ENCODE measurements at regions not wholly inside any gene's neighbourhood (a gene's known extent, or its start where the extent isn't known, plus 50 kb on each side); places are given as distances from the start of the nearest gene placed in this dataset.
"Not testable (repeated sequence)": the region's sequence is repeated elsewhere in the genome, so short reads cannot be mapped to it uniquely, and the experiment has no call there.

DNA sequence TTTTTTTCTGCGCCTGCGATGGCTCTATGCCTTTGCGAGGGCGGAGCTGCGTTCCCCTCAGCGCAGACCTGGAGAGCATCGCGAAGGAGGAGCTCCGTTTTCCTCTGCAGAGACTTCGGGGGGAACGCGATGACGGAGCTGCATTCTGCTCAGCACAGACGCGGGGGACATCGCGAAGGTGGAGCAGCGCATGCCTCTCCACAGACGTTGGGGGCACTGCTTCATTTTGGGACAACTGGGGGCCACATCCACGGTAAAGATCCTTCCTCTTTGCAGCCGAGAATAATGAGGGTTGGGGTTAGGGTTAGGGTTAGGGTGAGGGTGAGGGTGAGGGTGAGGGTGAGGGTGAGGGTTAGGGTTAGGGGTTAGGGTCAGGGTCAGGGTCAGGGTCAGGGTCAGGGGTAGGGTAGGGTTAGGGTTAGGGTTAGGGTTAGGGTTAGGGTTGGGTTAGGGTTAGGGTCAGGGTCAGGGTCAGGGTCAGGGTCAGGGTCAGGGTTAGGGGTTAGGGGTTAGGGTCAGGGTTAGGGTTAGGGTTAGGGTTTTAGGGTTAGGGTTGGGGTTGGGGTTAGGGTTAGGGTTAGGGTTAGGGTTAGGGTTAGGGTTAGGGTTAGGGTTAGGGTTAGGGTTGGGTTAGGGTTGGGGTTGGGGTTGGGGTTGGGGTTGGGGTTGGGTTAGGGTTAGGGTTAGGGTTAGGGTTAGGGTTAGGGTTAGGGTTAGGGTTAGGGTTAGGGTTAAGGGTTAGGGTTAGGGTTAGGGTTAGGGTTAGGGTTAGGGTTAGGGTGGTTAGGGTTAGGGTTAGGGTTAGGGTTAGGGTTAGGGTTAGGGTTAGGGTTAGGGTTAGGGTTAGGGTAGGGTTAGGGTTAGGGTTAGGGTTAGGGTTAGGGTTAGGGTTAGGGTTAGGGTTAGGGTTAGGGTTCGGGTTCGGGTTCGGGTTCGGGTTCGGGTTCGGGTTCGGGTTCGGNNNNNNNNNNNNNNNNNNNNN is 51.1 kb upstream of the DUX4 start:
- TF ChIP-seq POLR2A (IDR thresholded peaks at IDR 0.05), result not testable (repeated sequence)
- TF ChIP-seq, protein P1, sequence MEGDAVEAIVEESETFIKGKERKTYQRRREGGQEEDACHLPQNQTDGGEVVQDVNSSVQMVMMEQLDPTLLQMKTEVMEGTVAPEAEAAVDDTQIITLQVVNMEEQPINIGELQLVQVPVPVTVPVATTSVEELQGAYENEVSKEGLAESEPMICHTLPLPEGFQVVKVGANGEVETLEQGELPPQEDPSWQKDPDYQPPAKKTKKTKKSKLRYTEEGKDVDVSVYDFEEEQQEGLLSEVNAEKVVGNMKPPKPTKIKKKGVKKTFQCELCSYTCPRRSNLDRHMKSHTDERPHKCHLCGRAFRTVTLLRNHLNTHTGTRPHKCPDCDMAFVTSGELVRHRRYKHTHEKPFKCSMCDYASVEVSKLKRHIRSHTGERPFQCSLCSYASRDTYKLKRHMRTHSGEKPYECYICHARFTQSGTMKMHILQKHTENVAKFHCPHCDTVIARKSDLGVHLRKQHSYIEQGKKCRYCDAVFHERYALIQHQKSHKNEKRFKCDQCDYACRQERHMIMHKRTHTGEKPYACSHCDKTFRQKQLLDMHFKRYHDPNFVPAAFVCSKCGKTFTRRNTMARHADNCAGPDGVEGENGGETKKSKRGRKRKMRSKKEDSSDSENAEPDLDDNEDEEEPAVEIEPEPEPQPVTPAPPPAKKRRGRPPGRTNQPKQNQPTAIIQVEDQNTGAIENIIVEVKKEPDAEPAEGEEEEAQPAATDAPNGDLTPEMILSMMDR (IDR thresholded peaks at IDR 0.05), result not testable (repeated sequence)

Measured in stomach (tissue), 4 donors.